ENCODE measurements at regions not wholly inside any gene's neighbourhood (a gene's known extent, or its start where the extent isn't known, plus 50 kb on each side); places are given as distances from the start of the nearest gene placed in this dataset.
"Not testable (repeated sequence)": the region's sequence is repeated elsewhere in the genome, so short reads cannot be mapped to it uniquely, and the experiment has no call there.

GRCh38 chr7:106345421-106346166 lies 60.8 kb upstream of the NAMPT start:
- H3K27me3 Mint-ChIP-seq: peaks cover 16 to 20% of the 10 kb centered on the region in 2 donors
- DNase-seq (peak; percentile 21), ATAC-seq (replicated peaks) (peak; percentile 71 to 74)
- peak overlapping the region; percentile 33 to 36 for H3K4me3 Mint-ChIP-seq
- H3K4me1 Mint-ChIP-seq: peaks cover 22 to 33% of the 10 kb centered on the region in 2 donors
- peak overlapping the region; percentile 97 for H3K27ac Mint-ChIP-seq
- peaks cover 7 to 32% of the 10 kb centered on the region in 2 donors for H3K36me3 Mint-ChIP-seq
- H3K9me3 Mint-ChIP-seq: peaks cover 34 to 46% of the 10 kb centered on the region in 2 donors

GRCh38 chr7:106344861-106345260 lies 60.1 kb upstream of the NAMPT start:
- ATAC-seq (replicated peaks) (no peak), DNase-seq (no peak)
- Mint-ChIP-seq H3K36me3 (peaks cover 7 to 32% of the 10 kb centered on the region in 2 donors), H3K9me3 (peaks cover 38 to 54% of the 10 kb centered on the region in 2 donors), H3K4me3 (no peak overlapping the region), H3K4me1 (peaks cover 22 to 33% of the 10 kb centered on the region in 2 donors), H3K27ac (peak overlapping the region; percentile 97), H3K27me3 (peaks cover 16 to 25% of the 10 kb centered on the region in 2 donors)

- ATAC-seq (replicated peaks) (no peak), DNase-seq (no peak)
- Mint-ChIP-seq H3K36me3 (peaks cover 7 to 29% of the 10 kb centered on the region in 2 donors), H3K27ac (no peak overlapping the region), H3K4me3 (no peak overlapping the region), H3K4me1 (peaks cover 22 to 33% of the 10 kb centered on the region in 2 donors), H3K27me3 (peaks cover 13 to 21% of the 10 kb centered on the region in 2 donors), H3K9me3 (peaks cover 37 to 51% of the 10 kb centered on the region in 2 donors)
Measured at GRCh38 chr7:106344211-106344610, 59.4 kb upstream of the NAMPT start.

GRCh38 chr7:106342049-106342448 lies 57.3 kb upstream of the NAMPT start:
- ATAC-seq (replicated peaks); DNase-seq; H3K4me3 Mint-ChIP-seq; H3K27me3 Mint-ChIP-seq; H3K27ac Mint-ChIP-seq: not testable (repeated sequence)
- Mint-ChIP-seq H3K4me1 (peaks cover 17 to 23% of the 10 kb centered on the region in 2 donors), H3K36me3 (peaks cover 7 to 15% of the 10 kb centered on the region in 2 donors), H3K9me3 (peaks cover 38% of the 10 kb centered on the region in 2 donors)

GRCh38 chr7:106340247-106340596 lies 55.4 kb upstream of the NAMPT start:
- not testable (repeated sequence) for H3K4me3 Mint-ChIP-seq; ATAC-seq (replicated peaks); H3K27me3 Mint-ChIP-seq; H3K4me1 Mint-ChIP-seq; DNase-seq; H3K27ac Mint-ChIP-seq
- H3K9me3 Mint-ChIP-seq: peaks cover 38 to 40% of the 10 kb centered on the region in 2 donors
- H3K36me3 Mint-ChIP-seq: peaks cover 7 to 15% of the 10 kb centered on the region in 2 donors

GRCh38 chr7:106339513-106340246 lies 54.9 kb upstream of the NAMPT start:
- no peak overlapping the region for H3K4me3 Mint-ChIP-seq
- peaks cover 5 to 10% of the 10 kb centered on the region in 2 donors for H3K27me3 Mint-ChIP-seq
- peaks cover 7 to 12% of the 10 kb centered on the region in 2 donors for H3K36me3 Mint-ChIP-seq
- DNase-seq (no peak), ATAC-seq (replicated peaks) (no peak)
- peaks cover 35 to 37% of the 10 kb centered on the region in 2 donors for H3K9me3 Mint-ChIP-seq
- H3K27ac Mint-ChIP-seq: no peak overlapping the region
- H3K4me1 Mint-ChIP-seq: peaks cover 2 to 3% of the 10 kb centered on the region in 2 donors

GRCh38 chr7:106337754-106338153 lies 53.0 kb upstream of the NAMPT start:
- Mint-ChIP-seq H3K27ac (no peak overlapping the region), H3K27me3 (peaks cover 9 to 12% of the 10 kb centered on the region in 2 donors), H3K9me3 (peaks cover 22 to 34% of the 10 kb centered on the region in 2 donors), H3K36me3 (peaks cover 7% of the 10 kb centered on the region in 2 donors), H3K4me3 (no peak overlapping the region), H3K4me1 (no peaks in the 10 kb centered on the region)
- DNase-seq (no peak), ATAC-seq (replicated peaks) (no peak)

GRCh38 chr7:106335814-106336213 lies 51.0 kb upstream of the NAMPT start:
- ATAC-seq (replicated peaks): no peak
- Mint-ChIP-seq H3K4me3 (no peak overlapping the region), H3K36me3 (no peaks in the 10 kb centered on the region), H3K4me1 (no peaks in the 10 kb centered on the region), H3K9me3 (peaks cover 10 to 25% of the 10 kb centered on the region in 2 donors), H3K27ac (no peak overlapping the region), H3K27me3 (peaks cover 8 to 12% of the 10 kb centered on the region in 2 donors)
- no peak for DNase-seq
